Activated B cell treated with CpG ODN at 0.5 μM for 24 hours (primary cell): ENCODE measurements at regions not wholly inside any gene's neighbourhood (a gene's known extent, or its start where the extent isn't known, plus 50 kb on each side); places are given as distances from the start of the nearest gene placed in this dataset.

ENCODE experiments used
- ATAC-seq: fragments of 200-7000 bp; cut with Tn5 transposase; one replicate; pipeline ENCODE4 v1.10.0; 2021; ENCODE audit warnings: low read depth, mild to moderate bottlenecking, moderate library complexity
- CTCF ChIA-PET: fragments of 350-600 bp; sonication (Branson Sonifier 250); formaldehyde crosslinking; loops from one replicate; lab custom pipeline; 2021; ENCODE audit warnings: antibody characterized with exemption; lab: Charles Lee
- POLR2A ChIA-PET: fragments of 350-600 bp; sonication (Branson Sonifier 250); formaldehyde crosslinking; loops from one replicate; lab custom pipeline; 2021; ENCODE audit warnings: antibody characterized with exemption; lab: Charles Lee
- DNase-seq: peaks from one replicate; pipeline ENCODE4 v3.0.0; 2022
- H3K27ac Mint-ChIP-seq: one replicate; pipeline ENCODE4 v1.8.0; 2020; ENCODE audit warnings: mixed read lengths
- H3K27me3 Mint-ChIP-seq: one replicate; pipeline ENCODE4 v1.8.0; 2021; ENCODE audit warnings: mixed read lengths
- H3K36me3 Mint-ChIP-seq: one replicate; pipeline ENCODE4 v1.8.0; 2021; ENCODE audit warnings: low read depth, mixed read lengths
- H3K4me1 Mint-ChIP-seq: one replicate; pipeline ENCODE4 v1.8.0; 2021; ENCODE audit warnings: mixed read lengths
- H3K4me3 Mint-ChIP-seq: one replicate; pipeline ENCODE4 v1.8.0; 2020; ENCODE audit warnings: mild to moderate bottlenecking, mixed read lengths
- H3K9me3 Mint-ChIP-seq: one replicate; pipeline ENCODE4 v1.8.0; 2020; ENCODE audit warnings: mixed read lengths
- CTCF ChIP-seq: fragments of 200-600 bp; IDR thresholded peaks from one replicate; pipeline ENCODE4 v1.8.0; 2022; ENCODE audit warnings: antibody characterized with exemption, mild to moderate bottlenecking
- intact Hi-C: fragments of 100-400 bp; cut with micrococcal nuclease; formaldehyde crosslinking; loops from one replicate; pipeline ENCODE4 v1.15.1; 2024

GRCh38 chr18:50465211-50466153, 90.6 kb downstream of the SKA1 start:
- ATAC-seq (no peak), DNase-seq (no peak)
- Mint-ChIP-seq H3K4me1 (no peaks in the 10 kb centered on the region), H3K4me3 (no peak overlapping the region), H3K27ac (no peak overlapping the region), H3K9me3 (no peaks in the 10 kb centered on the region), H3K36me3 (no peaks in the 10 kb centered on the region), H3K27me3 (peaks cover 2% of the 10 kb centered on the region)
- ChIA-PET CTCF (no interaction called here), POLR2A (no interaction called here)
- TF ChIP-seq CTCF: no peak
- intact Hi-C loops: no loop called here

GRCh38 chr18:50466634-50467033, 91.8 kb downstream of the SKA1 start:
- ATAC-seq (no peak), DNase-seq (no peak)
- Mint-ChIP-seq H3K27me3 (peaks cover 5% of the 10 kb centered on the region), H3K27ac (no peak overlapping the region), H3K9me3 (no peaks in the 10 kb centered on the region), H3K36me3 (no peaks in the 10 kb centered on the region), H3K4me3 (no peak overlapping the region), H3K4me1 (no peaks in the 10 kb centered on the region)
- CTCF ChIA-PET: no interaction called here
- POLR2A ChIA-PET: no interaction called here
- no peak for TF ChIP-seq CTCF
- intact Hi-C loops: no loop called here

GRCh38 chr18:50468807-50469206, 91.1 kb upstream of the MAPK4 start:
- Mint-ChIP-seq H3K9me3 (no peaks in the 10 kb centered on the region), H3K4me3 (no peak overlapping the region), H3K36me3 (no peaks in the 10 kb centered on the region), H3K27me3 (peaks cover 5% of the 10 kb centered on the region), H3K4me1 (no peaks in the 10 kb centered on the region), H3K27ac (no peak overlapping the region)
- CTCF ChIA-PET: no interaction called here
- no peak for DNase-seq
- ATAC-seq: no peak
- intact Hi-C loops: no loop called here
- POLR2A ChIA-PET: no interaction called here
- no peak for TF ChIP-seq CTCF

GRCh38 chr18:50469380-50469781, 90.5 kb upstream of the MAPK4 start:
- Mint-ChIP-seq H3K4me3 (no peak overlapping the region), H3K27ac (no peak overlapping the region), H3K9me3 (no peaks in the 10 kb centered on the region), H3K27me3 (peaks cover 7% of the 10 kb centered on the region), H3K36me3 (no peaks in the 10 kb centered on the region), H3K4me1 (no peaks in the 10 kb centered on the region)
- no peak for TF ChIP-seq CTCF
- no peak for DNase-seq
- intact Hi-C loops: no loop called here
- CTCF ChIA-PET: no interaction called here
- POLR2A ChIA-PET: no interaction called here
- ATAC-seq: no peak

GRCh38 chr18:50472941-50473340, 86.9 kb upstream of the MAPK4 start:
- no peaks in the 10 kb centered on the region for H3K36me3 Mint-ChIP-seq
- H3K27ac Mint-ChIP-seq: no peak overlapping the region
- peaks cover 13% of the 10 kb centered on the region for H3K27me3 Mint-ChIP-seq
- CTCF ChIA-PET: no interaction called here
- no peak for ATAC-seq
- no peak for DNase-seq
- intact Hi-C loops: no loop called here
- H3K4me1 Mint-ChIP-seq: no peaks in the 10 kb centered on the region
- H3K9me3 Mint-ChIP-seq: no peaks in the 10 kb centered on the region
- no peak for TF ChIP-seq CTCF
- POLR2A ChIA-PET: no interaction called here
- H3K4me3 Mint-ChIP-seq: no peak overlapping the region
